Right atrium auricular region (tissue), 2 donors: ENCODE measurements at regions not wholly inside any gene's neighbourhood (a gene's known extent, or its start where the extent isn't known, plus 50 kb on each side); places are given as distances from the start of the nearest gene placed in this dataset.
A peak's percentile ranks its signal among the peaks of the same experiment; 100 is the strongest.

ENCODE experiments used
- DNase-seq: peaks from one replicate; pipeline ENCODE4 v3.0.0-alpha.2; 2019; ENCODE audit warnings: low spot score
- H3K27ac ChIP-seq, 2 donors: fragments of 200-600 bp; sonication (generic); 1 replicate in 1 of 2; 2 replicates in 1 of 2; pipeline ENCODE4 v1.5.1; 2016 to 2019
- H3K27me3 ChIP-seq, 2 donors: fragments of 200-600 bp; sonication (generic); one replicate each; pipeline versions ENCODE4 v1.5.1 to v1.6.0; 2017 to 2019
- H3K36me3 ChIP-seq: fragments of 200-600 bp; sonication (generic); one replicate; pipeline ENCODE4 v1.5.1; 2016
- H3K4me1 ChIP-seq, 2 donors: fragments of 200-600 bp; sonication (generic); one replicate each; pipeline versions ENCODE4 v1.5.1 to v1.6.0; 2017 to 2019
- H3K4me3 ChIP-seq, 2 donors: fragments of 200-600 bp; sonication (generic); 1 replicate in 1 of 2; 2 replicates in 1 of 2; pipeline ENCODE4 v1.5.1; 2017 to 2019; ENCODE audit warnings: mild to moderate bottlenecking in 1 of 2, moderate library complexity in 1 of 2
- H3K9me3 ChIP-seq, 2 donors: fragments of 200-600 bp; sonication (generic); one replicate each; pipeline ENCODE4 v1.5.1; 2019
- TF ChIP-seq, protein P1 (sequence below), 2 donors: fragments of 200-600 bp; sonication (generic); IDR thresholded peaks; one replicate each; pipeline ENCODE4 v1.5.1; 2019; ENCODE audit warnings: antibody characterized with exemption in 2 of 2

DNA sequence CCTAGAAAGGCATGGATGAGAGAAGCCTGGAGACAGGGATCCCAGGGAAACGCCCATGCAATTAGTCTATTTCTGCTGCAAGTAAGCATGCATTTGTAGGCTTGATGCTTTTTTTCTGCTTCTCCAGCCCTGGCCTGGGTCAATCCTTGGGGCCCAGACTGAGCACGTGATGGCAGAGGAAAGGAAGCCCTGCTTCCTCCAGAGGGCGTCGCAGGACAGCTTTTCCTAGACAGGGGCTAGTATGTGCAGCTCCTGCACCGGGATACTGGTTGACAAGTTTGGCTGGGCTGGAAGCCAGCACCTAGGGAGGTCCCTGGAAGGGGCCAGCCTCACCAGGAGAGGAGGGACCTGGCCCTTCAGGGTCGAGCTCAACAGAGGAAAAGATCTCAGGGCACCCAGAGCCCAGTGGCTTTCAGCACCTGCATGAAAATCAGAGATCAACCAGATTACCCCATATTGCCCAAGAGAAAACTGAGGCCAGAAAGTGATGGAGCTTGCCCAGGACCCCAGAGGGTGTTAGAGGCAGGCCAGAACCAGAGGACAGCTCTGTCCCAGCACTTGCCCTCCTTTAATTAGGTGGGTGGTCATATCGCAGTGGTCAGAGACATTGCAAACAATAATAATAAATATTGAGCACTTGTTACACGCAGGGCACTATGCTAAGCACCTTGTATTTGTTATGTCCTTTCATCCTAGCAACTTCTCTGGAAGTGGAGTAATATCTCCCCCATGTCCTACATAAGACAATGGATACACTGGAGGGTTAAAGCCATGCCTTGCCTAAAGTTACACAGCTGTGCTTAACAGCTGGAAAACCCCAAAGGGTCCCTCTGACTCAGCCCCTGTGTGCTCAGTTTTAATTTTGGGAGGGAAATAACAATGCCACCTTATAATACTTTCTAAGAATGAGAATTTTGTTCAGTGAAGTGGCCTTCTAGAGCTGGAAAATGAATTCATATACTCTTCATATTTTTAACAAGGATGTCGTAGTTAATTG lies 67.1 kb downstream of the KLF4 start:
- DNase-seq: peak; percentile 80
- no peaks in the 10 kb centered on the region for H3K9me3 ChIP-seq
- H3K27me3 ChIP-seq: no peaks in the 10 kb centered on the region
- no peak overlapping the region for H3K27ac ChIP-seq
- H3K4me3 ChIP-seq: no peak overlapping the region
- no peaks in the 10 kb centered on the region for H3K36me3 ChIP-seq
- peaks cover 0 to 29% of the 10 kb centered on the region in 2 donors for H3K4me1 ChIP-seq
- TF ChIP-seq, protein P1, sequence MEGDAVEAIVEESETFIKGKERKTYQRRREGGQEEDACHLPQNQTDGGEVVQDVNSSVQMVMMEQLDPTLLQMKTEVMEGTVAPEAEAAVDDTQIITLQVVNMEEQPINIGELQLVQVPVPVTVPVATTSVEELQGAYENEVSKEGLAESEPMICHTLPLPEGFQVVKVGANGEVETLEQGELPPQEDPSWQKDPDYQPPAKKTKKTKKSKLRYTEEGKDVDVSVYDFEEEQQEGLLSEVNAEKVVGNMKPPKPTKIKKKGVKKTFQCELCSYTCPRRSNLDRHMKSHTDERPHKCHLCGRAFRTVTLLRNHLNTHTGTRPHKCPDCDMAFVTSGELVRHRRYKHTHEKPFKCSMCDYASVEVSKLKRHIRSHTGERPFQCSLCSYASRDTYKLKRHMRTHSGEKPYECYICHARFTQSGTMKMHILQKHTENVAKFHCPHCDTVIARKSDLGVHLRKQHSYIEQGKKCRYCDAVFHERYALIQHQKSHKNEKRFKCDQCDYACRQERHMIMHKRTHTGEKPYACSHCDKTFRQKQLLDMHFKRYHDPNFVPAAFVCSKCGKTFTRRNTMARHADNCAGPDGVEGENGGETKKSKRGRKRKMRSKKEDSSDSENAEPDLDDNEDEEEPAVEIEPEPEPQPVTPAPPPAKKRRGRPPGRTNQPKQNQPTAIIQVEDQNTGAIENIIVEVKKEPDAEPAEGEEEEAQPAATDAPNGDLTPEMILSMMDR (IDR thresholded peaks at IDR 0.05): peak; percentile 39 to 78

DNA sequence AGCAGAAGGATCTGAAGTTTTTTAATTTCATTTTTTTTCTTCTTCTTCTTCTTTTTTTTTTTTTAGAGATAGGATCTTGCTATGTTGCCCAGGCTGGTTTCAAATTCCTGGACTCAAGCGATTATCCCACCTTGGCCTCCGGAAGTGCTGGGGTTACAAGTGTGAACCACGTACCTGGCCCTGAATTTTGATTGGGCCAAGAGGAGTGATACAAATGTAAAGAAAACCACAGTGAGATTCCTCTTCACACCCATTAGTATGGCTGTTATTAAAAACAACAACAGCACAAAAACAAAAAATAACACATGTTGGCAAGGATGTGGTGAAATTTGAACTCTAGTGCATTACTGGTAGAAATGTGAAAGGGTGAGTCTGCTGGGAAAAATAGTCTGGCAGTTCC lies 79.1 kb downstream of the KLF4 start:
- TF ChIP-seq, protein P1 (IDR thresholded peaks at IDR 0.05): no peak
- H3K9me3 ChIP-seq: no peaks in the 10 kb centered on the region
- H3K27ac ChIP-seq: no peak overlapping the region
- DNase-seq: no peak
- no peaks in the 10 kb centered on the region for H3K4me1 ChIP-seq
- H3K36me3 ChIP-seq: no peaks in the 10 kb centered on the region
- H3K27me3 ChIP-seq: no peaks in the 10 kb centered on the region
- H3K4me3 ChIP-seq: no peak overlapping the region

DNA sequence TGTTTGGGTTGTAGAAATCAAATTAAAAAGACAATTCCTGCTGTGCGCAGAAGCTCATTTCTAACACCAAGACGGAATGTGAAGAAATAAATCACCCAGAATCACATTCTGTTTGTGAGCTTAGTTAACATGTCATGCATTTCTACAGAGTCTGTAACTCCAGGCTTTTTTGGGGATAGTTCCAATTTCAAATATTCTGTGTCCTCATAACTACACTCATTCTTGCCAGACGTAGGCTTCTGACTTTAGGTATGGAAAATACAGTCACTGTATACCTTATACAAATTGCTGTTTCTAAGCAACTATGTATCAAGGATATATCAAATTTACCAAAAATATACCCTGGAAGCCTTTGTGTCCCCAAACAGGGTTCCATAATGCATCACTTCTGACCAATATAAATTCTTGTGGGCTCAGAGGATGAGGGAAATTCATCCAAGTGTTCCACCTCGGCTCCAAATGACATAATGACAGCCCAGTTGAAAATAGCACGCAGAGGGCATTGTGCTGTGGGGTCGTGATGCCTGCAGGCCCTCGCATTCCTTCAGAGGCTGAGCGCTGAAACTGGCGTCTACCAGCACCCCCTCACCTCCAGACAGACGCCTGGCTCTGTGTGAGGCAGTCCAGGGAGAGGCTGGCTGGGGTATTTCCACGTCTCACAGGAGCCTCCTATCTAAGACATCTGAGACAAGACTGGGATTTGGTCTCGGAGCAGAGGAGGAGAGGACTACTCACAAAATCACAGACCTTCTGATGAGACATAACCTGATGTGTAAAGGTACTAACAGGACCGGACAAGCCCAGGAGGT lies 79.8 kb downstream of the KLF4 start:
- Histone ChIP-seq H3K9me3 (no peaks in the 10 kb centered on the region), H3K36me3 (no peaks in the 10 kb centered on the region), H3K27me3 (no peaks in the 10 kb centered on the region), H3K4me1 (no peaks in the 10 kb centered on the region), H3K27ac (no peak overlapping the region), H3K4me3 (no peak overlapping the region)
- DNase-seq: no peak
- TF ChIP-seq, protein P1 (IDR thresholded peaks at IDR 0.05): no peak

DNA sequence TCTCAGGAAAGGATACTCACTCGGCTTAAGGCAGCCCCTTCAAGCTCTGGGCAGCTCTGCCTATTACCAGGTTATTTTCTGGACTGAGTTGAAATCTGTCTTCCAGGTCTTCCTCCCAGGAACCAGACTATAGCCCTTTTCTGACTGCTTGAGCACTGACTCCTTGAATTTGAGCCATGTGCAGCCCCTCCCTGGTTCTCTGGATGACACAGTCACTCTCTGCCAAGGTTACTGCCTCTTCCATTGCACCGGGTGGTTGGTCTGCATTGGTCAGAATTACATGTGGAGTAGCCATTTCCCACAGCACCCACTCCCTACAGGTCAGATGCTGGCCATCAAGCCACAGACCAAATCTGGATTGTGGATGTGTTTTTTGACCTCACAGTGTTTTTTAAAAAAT lies 81.9 kb downstream of the KLF4 start:
- no peak for DNase-seq
- TF ChIP-seq, protein P1 (IDR thresholded peaks at IDR 0.05): no peak
- Histone ChIP-seq H3K36me3 (no peaks in the 10 kb centered on the region), H3K4me3 (no peak overlapping the region), H3K4me1 (peaks cover 0 to 6% of the 10 kb centered on the region in 2 donors), H3K27me3 (no peaks in the 10 kb centered on the region), H3K9me3 (no peaks in the 10 kb centered on the region), H3K27ac (no peak overlapping the region)

DNA sequence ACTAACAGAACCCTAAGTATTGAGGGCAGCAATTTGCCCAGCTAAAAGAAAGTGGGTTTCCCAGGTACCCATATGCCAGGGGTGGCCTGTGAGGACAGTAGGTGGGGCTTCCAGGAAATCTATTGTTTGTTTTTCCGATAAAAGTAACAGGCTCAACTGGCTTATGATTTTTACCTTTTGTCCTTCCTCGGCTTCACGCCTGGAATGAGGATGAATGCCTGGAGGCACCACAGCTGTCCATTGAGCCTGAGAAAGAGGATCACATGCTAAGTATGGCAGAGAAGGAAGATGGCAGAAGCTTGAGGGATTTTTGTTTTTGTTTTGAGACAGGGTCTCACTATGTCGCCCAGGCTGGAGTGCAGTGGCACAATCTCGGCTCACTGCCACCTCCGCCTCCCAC lies 84.1 kb downstream of the KLF4 start:
- H3K27ac ChIP-seq: no peak overlapping the region
- no peak for DNase-seq
- no peaks in the 10 kb centered on the region for H3K9me3 ChIP-seq
- no peak overlapping the region for H3K4me3 ChIP-seq
- no peaks in the 10 kb centered on the region for H3K27me3 ChIP-seq
- peaks cover 0 to 6% of the 10 kb centered on the region in 2 donors for H3K4me1 ChIP-seq
- TF ChIP-seq, protein P1 (IDR thresholded peaks at IDR 0.05): no peak
- no peaks in the 10 kb centered on the region for H3K36me3 ChIP-seq
